GM18507 (cell line): ENCODE measurements at regions not wholly inside any gene's neighbourhood (a gene's known extent, or its start where the extent isn't known, plus 50 kb on each side); places are given as distances from the start of the nearest gene placed in this dataset.
"Not testable (repeated sequence)": the region's sequence is repeated elsewhere in the genome, so short reads cannot be mapped to it uniquely, and the experiment has no call there.

Experiments used
- DNase-seq: peaks from one replicate; pipeline ENCODE4 v3.0.0; 2011; ENCODE audit warnings: low read depth; ENCODE audit not compliant: insufficient read length; ENCODE audit errors: extremely low spot score
- FAIRE-seq: peaks from 2 replicates; lab custom pipeline; 2011; peaks lifted over from hg19 to GRCh38; lab: Jason Lieb, UNC

DNA sequence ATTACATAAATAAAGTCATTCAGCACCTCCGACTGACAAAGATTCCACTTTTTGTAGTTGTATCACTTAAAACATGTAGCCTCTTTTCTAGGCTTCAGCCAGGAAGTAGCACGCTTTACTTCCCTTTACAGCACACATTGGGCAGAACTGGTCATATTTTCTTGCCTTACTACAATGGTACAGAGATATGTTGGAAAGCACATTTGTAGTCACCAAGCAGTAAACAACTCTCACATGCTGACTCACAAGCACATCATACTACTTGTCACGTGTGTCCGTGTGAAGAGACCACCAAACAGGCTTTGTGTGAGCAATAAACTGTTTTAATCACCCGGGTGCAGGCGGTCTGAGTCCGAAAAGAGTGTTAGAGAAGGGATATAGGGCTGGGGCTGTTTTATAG is 1071.8 kb downstream of the DNAJB9 start:
- DNase-seq (no peak), FAIRE-seq (no peak)

DNA sequence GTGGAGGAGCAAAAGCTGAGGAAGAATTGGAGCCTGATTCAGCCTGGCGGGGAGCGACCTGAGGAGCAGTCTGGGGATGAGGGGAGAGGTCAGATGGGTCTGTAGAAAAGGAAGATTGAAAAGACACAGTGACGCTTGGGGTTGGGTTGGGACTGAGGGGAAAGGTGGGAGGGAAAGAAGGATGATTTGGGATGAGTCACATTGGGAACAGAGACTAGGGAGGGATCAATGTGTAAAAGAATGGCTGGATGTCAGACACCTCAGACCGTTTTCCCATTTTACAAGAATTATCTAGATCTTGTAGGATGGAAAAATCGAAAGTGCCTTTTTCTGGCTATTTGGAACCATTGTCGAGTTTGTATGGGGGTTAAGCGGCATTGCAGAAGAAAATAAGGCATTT is 1076.5 kb downstream of the DNAJB9 start:
- FAIRE-seq, result no peak
- DNase-seq, result no peak

DNA sequence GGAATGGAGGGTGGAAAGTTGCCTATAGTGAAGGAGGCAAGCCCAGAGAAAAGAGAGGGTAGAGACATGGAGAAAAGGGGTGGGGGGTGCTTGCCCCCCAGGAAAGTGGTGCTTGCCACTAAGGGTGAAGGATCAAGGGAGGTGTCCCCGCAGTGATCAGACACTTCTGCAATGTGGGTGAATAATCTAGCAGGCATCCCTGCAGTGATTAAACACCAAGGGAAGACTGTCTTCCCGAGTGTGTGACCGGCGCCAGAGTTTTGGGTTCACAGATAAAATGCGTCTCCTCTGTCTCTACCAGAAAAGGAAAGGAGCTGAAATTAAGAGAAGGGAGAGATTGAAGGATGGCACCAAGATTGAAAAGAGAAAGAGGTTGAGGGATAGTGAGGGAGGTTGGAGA is 1076.9 kb downstream of the DNAJB9 start:
- not testable (repeated sequence) for DNase-seq, FAIRE-seq

DNA sequence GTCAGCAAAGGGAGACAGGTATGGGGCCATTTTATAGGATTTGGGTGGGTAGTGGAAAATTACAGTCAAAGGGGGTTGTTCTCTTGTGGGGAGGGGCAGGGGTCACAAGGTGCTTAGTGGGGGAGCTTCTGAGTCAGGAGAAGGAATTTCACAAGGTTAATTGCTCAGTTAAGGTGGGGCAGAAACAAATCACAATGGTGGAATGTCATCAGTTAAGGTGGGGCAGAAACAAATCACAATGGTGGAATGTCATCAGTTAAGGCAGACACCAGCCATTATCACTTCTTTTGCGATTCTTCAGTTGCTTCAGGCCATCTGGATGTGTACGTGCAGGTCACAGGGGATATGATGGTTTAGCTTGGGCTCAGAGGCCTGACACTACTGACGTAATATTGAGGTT is 1077.6 kb downstream of the DNAJB9 start:
- DNase-seq, FAIRE-seq: not testable (repeated sequence)

DNA sequence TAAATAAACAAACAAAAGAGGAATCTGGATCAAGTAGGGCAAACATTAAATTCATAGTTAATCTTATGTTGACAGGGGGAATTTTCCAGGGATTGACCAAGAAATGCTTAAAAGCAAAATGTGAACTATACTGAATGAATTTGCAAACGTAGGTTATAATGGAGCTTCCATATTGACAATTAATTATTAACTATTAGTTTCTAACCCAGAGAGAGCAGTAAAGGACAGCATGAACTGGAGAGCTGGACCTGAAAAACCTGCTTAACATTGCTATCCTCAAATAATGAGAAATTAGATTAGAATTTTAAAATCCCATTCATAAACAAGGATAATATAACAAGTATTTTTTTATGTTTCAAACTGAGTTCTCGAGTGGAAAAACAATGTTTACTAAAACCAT is 1089.6 kb downstream of the DNAJB9 start:
- FAIRE-seq, result no peak

DNA sequence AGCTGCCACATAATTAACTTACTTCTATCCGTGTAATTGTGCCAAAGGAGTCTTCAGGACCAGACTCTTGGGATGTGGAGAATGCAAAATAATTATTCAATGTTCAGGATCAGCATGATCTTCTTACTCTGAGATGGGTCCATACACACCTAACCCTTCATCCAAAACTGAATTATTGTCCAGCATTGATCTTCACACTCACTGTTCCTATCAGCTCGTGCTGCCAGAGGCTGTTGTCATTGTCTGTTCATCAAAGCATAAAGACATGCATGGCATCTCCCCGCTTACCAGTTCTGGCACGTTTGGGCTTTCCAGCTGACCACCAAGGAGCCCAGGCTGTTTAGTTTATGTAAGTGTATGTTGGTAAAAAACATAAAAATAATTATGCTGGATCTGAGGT is 1090.7 kb downstream of the DNAJB9 start:
- DNase-seq (no peak), FAIRE-seq (no peak)

More for the DNA sequence above, 1089.6 kb downstream of the DNAJB9 start:
- DNase-seq, result no peak

DNA sequence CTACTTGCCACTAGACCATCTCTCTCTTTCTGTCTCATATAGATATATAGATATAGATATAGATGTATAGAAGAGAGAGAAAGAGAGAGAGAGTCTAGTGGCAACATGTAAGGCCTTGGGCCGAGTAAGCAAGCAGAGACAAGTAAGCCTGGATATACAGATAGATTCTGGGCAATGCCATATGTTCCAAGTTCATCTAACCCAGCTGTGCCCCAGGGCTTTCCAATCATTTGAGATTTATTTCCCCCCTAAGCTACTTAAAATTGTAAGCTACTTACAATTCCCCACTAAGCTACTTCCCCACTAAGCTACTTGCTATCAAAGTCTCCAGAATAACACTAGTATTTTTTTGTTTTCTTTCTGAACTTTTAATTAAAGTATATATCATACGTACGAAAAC is 1094.1 kb downstream of the DNAJB9 start:
- no peak for FAIRE-seq
- no peak for DNase-seq

DNA sequence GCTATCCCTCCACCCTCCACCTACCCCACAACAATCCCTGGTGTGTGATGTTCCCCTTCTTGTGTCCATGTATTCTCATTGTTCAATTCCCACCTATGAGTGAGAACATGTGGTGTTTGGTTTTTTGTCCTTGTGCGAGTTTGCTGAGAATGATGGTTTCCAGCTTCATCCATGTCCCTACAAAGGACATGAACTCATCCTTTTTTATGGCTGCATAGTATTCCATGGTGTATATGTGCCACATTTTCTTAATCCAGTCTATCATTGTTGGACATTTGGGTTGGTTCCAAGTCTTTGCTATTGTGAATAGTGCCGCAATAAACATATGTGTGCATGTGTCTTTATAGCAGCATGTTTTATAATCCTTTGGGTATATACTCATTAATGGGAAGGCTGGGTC is 1117.6 kb downstream of the DNAJB9 start:
- not testable (repeated sequence) for FAIRE-seq

DNA sequence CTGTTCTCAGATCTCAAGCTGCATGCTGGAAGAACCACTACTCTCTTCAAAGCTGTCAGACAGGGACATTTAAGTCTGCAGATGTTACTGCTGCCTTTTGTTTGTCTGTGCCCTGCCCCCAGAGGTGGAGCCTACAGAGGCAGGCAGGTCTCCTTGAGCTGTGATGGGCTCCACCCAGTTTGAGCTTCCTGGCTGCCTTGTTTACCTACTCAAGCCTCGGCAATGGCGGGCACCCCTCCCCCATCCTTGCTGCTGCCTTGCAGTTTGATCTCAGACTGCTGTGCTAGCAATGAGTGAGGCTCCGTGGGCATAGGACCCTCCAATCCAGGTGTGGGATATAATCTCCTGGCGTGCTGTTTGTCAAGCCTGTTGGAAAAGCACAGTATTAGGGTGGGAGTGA is 1122.9 kb downstream of the DNAJB9 start:
- not testable (repeated sequence) for DNase-seq, FAIRE-seq

More for the DNA sequence above, 1117.6 kb downstream of the DNAJB9 start:
- DNase-seq, result not testable (repeated sequence)

DNA sequence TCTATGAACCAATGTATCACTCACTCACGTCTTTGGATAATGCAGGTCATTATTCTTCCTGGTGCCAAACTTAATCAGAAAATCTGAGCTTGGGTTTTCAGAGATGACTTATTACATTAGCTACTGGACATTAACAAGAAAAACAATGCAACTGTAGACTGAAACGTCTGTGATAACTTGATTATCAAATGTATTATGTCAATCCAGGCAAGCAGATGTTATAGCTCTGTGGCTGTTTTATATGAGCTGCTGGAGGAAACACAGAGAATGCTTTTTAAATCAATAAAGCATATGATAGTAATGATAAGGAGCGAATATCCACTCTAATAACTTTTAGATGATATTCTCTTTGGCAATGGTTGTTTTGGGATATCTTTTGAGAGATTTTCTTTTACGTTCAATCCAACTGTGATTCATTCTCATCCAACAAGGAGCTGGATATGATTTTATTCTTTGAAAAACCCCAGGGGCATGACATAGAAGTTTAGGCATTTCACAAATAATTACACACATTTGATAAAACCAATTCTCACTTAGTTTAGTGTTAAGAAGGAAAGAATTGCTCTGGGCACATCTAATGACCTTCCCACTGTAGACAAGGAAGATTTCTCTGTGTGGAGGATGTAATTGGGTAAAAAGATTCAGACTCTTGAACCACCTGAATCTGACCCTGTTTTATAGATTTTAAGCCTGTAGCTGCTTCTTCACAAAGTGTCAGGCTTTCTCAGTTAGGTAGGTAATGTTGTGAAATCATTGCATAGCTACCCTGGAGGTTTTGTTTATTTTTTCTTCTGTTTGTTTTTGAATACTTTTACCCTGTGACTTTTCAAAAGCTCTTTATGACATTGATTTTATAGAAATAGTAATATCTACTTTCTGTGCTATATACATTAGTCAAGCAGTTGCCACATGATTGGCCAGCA is 1124.7 kb downstream of the DNAJB9 start:
- DNase-seq (no peak), FAIRE-seq (no peak)

DNA sequence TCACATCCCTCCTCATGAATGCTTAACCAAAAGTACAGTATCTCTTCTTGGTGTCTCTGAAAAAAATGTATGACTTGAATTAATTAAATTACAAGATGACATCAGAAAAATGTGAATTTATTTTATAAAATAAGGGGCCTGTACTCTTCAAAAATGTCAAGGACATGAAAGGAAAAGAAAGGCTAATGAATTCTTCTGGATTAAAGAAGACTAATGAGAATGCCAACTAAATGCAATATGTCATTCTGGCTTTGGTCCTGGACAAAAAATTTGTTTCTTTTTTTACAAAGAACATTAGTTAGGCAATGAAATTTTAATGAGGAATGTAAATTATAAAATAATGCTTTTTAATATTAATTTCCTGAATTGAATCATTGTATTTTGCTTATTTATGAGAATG is 1125.7 kb downstream of the DNAJB9 start:
- FAIRE-seq, result no peak
- no peak for DNase-seq

DNA sequence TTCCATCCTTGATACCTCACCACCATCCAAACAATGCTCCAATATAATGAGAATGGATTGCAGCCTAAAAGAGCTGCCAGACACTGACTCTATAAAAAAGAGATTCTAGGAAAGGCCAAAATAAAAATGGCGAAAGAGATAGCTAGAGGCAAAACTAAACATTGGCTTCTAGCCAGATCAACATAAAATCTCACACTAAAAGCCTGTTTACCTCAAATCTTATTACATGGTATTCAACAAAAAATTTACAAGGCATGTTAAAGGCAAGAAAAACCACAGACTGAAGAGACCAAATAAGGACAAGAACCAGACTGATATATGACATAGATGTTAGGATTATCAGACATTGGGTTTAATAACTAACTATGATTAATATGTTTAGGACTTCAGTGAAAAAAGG is 1127.0 kb downstream of the DNAJB9 start:
- no peak for FAIRE-seq

DNA sequence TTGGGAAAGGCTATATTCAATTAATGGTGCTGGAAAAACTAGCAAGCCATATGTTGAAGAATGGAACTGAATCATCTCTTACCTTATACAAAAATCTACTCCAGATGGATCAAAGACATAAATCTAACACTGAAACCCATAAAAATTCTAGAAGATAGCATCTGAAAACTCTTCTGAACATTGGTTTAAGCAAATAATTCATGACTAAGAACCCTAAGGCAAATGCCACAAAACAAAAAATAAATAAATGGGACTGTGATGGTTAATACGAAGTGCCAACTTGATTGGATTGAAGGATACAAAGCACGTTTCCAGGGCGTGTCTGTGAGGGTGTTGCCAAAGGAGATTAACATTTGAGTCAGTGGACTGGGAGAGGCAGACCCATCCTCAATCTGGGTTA is 1130.0 kb downstream of the DNAJB9 start:
- FAIRE-seq, result no peak

More for the DNA sequence above, 1127.0 kb downstream of the DNAJB9 start:
- DNase-seq, result no peak

DNA sequence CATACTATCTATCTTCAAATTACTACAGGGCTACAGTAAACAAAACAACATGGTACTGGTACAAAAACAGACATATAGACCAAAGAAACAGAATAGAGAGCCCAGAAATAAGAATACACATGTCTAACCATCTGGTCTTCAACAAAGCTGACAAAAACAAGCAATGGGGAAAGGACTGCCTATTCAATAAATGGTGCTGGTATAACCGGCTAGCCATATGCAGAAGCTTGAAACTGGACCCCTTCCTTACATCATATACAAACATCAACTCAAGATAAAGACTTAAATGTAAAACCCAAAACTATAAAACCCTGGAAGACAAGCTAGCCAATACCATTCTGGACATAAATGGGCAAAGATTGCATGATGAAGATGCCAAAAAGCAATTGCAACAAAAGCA is 1143.7 kb downstream of the DNAJB9 start:
- FAIRE-seq (no peak), DNase-seq (no peak)

More for the DNA sequence above, 1130.0 kb downstream of the DNAJB9 start:
- no peak for DNase-seq

DNA sequence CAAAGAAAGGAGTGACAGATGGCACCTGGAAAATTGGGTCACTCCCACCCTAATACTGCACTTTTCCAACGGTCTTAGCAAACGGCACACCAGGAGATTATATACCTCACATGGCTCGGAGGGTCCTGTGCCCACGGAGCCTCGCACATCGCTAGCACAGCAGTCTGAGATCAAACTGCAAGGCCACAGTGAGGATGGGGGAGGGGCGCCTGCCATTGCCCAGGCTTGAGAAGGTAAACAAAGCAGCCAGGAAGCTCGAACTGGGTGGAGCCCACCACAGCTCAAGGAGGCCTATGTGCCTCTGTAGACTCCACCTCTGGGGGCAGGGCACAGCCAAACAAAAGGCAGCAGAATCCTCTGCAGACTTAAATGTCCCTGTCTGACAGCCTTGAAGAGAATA is 1149.7 kb downstream of the DNAJB9 start:
- FAIRE-seq, result not testable (repeated sequence)

DNA sequence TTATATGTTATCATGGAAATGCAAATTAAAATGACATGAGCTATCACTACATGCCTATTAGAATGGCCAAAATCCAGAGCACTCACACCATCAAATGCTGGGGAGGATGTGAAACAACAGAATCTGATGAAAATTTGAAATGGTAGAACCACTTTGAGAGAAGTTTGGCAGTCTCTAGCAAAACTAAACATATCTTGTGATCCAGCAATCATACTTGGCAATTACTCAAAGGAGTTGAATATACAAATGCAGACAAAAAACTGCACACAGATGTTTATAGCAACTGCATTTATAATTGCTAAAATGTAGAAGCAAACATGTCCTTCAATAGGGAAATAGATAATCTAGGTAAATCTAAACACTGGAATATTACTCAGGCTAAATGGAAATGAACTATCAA is 1164.9 kb downstream of the DNAJB9 start:
- FAIRE-seq, result no peak
- DNase-seq, result no peak

More for the DNA sequence above, 1149.7 kb downstream of the DNAJB9 start:
- DNase-seq, result not testable (repeated sequence)

DNA sequence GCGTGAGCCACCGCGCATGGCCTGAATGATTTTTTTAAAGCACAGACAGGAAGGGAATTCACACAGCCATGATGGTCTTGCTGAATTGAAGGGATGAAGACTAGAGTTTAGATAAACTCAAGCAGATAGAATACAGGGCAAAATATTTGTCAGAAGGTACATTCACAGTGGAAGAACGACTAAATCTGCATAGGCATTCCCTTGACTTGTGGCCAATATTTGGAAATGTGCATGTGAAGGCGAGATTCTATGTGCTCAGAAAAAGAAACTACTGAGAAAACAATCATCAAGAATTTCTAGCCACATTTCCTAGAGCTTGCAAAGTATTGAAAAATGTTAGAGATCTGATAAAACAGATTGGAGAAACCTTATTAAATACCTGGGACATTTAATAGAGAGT is 1166.2 kb downstream of the DNAJB9 start:
- DNase-seq, result no peak
- FAIRE-seq, result no peak

DNA sequence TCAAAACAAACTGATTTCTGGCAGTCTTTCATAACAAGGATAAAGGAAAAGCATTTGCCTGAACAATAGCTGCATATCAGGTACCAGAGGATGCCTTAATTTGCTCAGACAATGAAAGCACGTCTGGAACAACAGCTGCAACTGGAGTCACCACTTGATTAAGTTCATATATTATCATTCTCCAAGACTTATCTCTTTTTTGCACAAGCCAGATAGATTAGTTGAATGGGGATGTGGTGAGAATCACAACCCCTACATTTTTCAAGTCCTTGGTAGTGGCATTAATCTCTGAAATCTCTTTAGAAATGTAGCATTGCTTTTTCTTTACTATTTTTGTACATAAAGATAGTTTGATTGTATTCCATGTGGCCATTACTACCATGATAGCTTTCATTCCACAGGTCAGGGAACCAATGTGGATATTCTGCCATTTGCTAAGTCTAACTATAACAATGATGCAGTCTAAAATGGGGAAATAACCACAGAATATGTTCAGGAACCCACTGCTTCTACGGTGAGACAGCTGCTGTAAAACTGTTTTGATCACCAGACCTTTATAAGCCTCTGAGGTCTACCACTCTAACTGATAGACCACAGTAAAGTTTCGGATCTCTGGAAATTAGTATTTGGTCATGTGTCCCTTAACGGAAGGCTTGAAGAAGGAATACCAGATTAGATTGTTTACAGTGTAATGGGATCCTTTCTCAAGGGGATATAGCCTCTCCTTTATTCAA is 1176.2 kb downstream of the DNAJB9 start:
- FAIRE-seq, result no peak
- DNase-seq, result no peak

DNA sequence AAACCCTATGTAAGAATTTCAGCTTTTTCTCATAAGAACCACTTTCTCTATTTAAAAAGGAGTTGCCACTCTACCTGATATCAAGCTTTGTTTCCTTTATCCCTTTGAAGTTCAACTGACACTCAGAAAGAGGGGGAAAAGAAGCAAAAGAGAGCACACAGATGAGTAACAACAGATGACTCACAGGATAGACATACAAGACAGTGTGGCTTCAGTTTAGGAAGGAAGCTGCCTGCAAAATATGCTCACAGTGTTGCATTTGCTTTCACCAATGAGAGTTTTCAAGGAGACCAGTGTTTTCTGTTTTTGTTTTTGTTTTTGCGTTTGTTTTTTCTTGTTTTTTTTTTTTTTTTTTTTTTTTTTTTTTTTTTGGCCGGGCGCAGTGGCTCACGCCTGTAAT is 1181.6 kb downstream of the DNAJB9 start:
- DNase-seq, result no peak

DNA sequence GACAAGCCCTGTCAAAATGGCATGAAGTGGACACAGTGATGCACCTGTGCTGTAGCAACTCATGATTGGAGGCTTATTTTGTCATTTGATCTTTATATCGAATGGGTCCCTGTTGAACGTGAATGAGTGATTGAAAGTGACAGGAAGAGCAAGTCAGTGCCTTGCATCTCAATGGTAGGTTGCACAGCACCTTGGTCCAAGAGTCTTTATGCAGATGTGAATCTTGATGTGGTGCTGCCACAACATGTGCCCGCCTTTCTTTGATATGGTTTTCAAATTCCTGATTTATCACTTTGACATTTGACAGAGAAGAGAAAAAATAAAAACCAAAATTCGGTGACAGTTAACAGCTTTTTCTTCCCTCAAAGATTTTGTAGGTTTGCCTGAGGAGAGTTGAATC is 1182.4 kb downstream of the DNAJB9 start:
- DNase-seq (no peak), FAIRE-seq (no peak)

More for the DNA sequence above, 1181.6 kb downstream of the DNAJB9 start:
- no peak for FAIRE-seq
